Spleen (tissue), 11 donors: ENCODE measurements at regions not wholly inside any gene's neighbourhood (a gene's known extent, or its start where the extent isn't known, plus 50 kb on each side); places are given as distances from the start of the nearest gene placed in this dataset.

Source experiments
- DNase-seq: peaks from one replicate; pipeline ENCODE4 v3.0.0-alpha.2; 2020
- H3K27ac ChIP-seq, 8 donors: fragments of 200-600 bp; sonication (generic) in 7 of 8; 1 replicate in 4 of 8; 2 replicates in 4 of 8; pipeline versions ENCODE4 v1.5.0 to v1.8.0; 2016 to 2021; ENCODE audit warnings: inconsistent platforms in 4 of 8, mild to moderate bottlenecking in 4 of 8, moderate library complexity in 1 of 8
- H3K27me3 ChIP-seq, 7 donors: fragments of 200-600 bp; sonication (generic) in 6 of 7; replicated peaks in 1 of 7; 1 replicate in 4 of 7; 2 replicates in 3 of 7; pipeline versions ENCODE4 v1.5.0 to v1.8.0; 2016 to 2021; ENCODE audit warnings: inconsistent platforms in 3 of 7, mild to moderate bottlenecking in 1 of 7
- H3K36me3 ChIP-seq, 6 donors: fragments of 200-600 bp; sonication (generic) in 5 of 6; 1 replicate in 4 of 6; 2 replicates in 2 of 6; pipeline versions ENCODE4 v1.5.0 to v1.8.0; 2016 to 2021; ENCODE audit warnings: inconsistent platforms in 2 of 6
- H3K4me1 ChIP-seq, 6 donors: fragments of 200-600 bp; sonication (generic) in 5 of 6; 1 replicate in 3 of 6; 2 replicates in 3 of 6; pipeline versions ENCODE4 v1.5.0 to v1.8.0; 2016 to 2021; ENCODE audit warnings: inconsistent platforms in 3 of 6
- H3K4me3 ChIP-seq, 8 donors: fragments of 200-600 bp; sonication (generic) in 7 of 8; 1 replicate in 4 of 8; 2 replicates in 4 of 8; pipeline versions ENCODE4 v1.5.0 to v1.8.0; 2016 to 2021; ENCODE audit warnings: inconsistent platforms in 4 of 8, mild to moderate bottlenecking in 4 of 8, moderate library complexity in 2 of 8
- H3K9me3 ChIP-seq, 8 donors: fragments of 200-600 bp; sonication (generic) in 7 of 8; 1 replicate in 4 of 8; 2 replicates in 4 of 8; pipeline versions ENCODE4 v1.5.0 to v1.8.0; 2016 to 2021; ENCODE audit warnings: inconsistent platforms in 4 of 8
- POLR2A ChIP-seq, 3 donors: fragments of 450-650 bp; IDR thresholded peaks; one replicate each; pipeline ENCODE4 v1.5.1; 2017; ENCODE audit warnings: antibody characterized with exemption in 3 of 3, mild to moderate bottlenecking in 1 of 3
- POLR2AphosphoS5 ChIP-seq, 3 donors: sonication (generic); formaldehyde crosslinking; IDR thresholded peaks; one replicate each; pipeline ENCODE4 v1.5.1; 2017; ENCODE audit warnings: antibody characterized with exemption in 3 of 3
- WGBS, 5 donors: extraction: QIAGEN DNeasy Blood & Tissue Kit in 3 of 5; methylation state at CpG; one replicate each; pipeline versions ENCODE4 v1.1.5 to v1.1.7; 2013 to 2018; 5-methylcytosine and 5-hydroxymethylcytosine counted together
- intact Hi-C: fragments of 100-400 bp; cut with DNase I; formaldehyde crosslinking; loops from one replicate; pipeline ENCODE4 v1.15.0; 2023; ENCODE audit warnings: low total_unique reads
- TF ChIP-seq, protein P1 (sequence below), 11 experiments: fragments of 200-600 bp in 7 of 11; fragments of 450-650 bp in 4 of 11; sonication (generic) in 4 of 11; IDR thresholded peaks in 8 of 11; conservative IDR thresholded peaks in 3 of 11; 1 replicate in 7 of 11; 2 replicates in 4 of 11; pipeline versions ENCODE4 v1.4.0 to v1.8.0; 2016 to 2021; ENCODE audit warnings: antibody characterized with exemption in 11 of 11, inconsistent platforms in 4 of 11, mild to moderate bottlenecking in 1 of 11
- donor health status: healthy with polysubstance abuse.
- donor health status: DM: no; HTN: no; CAD: no; lungs with moderate emphysema.
- donor health status: DM: no; HTN: no; CAD: no.
- donor health status: Bipolar disorder and iron deficiency.
- donor health status: healthy.
- donor health status: DM: no; HTN: no; CAD: no.
- donor health status: DM: yes; HTN: yes; CAD: no.

- intact Hi-C loops: no loop called here
- Histone ChIP-seq H3K36me3 (no peaks in the 10 kb centered on the region), H3K4me1 (no peaks in the 10 kb centered on the region), H3K27ac (no peak overlapping the region), H3K27me3 (no peaks in the 10 kb centered on the region), H3K9me3 (no peaks in the 10 kb centered on the region), H3K4me3 (no peak overlapping the region)
- no peak for DNase-seq
- TF ChIP-seq POLR2AphosphoS5 (IDR thresholded peaks at IDR 0.05) (no peak), POLR2A (IDR thresholded peaks at IDR 0.05) (no peak)
- TF ChIP-seq, protein P1, sequence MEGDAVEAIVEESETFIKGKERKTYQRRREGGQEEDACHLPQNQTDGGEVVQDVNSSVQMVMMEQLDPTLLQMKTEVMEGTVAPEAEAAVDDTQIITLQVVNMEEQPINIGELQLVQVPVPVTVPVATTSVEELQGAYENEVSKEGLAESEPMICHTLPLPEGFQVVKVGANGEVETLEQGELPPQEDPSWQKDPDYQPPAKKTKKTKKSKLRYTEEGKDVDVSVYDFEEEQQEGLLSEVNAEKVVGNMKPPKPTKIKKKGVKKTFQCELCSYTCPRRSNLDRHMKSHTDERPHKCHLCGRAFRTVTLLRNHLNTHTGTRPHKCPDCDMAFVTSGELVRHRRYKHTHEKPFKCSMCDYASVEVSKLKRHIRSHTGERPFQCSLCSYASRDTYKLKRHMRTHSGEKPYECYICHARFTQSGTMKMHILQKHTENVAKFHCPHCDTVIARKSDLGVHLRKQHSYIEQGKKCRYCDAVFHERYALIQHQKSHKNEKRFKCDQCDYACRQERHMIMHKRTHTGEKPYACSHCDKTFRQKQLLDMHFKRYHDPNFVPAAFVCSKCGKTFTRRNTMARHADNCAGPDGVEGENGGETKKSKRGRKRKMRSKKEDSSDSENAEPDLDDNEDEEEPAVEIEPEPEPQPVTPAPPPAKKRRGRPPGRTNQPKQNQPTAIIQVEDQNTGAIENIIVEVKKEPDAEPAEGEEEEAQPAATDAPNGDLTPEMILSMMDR (IDR thresholded peaks at IDR 0.05 in 8 of 11, conservative IDR thresholded peaks at IDR 0.05 in 3 of 11): no peak
- 67 to 91% (median 80%) methylated on average over 3 of the region's 3 CpGs for WGBS, 5 donors
Observed at GRCh38 chr3:99586701-99587100, 51.7 kb upstream of the COL8A1 start.

DNA sequence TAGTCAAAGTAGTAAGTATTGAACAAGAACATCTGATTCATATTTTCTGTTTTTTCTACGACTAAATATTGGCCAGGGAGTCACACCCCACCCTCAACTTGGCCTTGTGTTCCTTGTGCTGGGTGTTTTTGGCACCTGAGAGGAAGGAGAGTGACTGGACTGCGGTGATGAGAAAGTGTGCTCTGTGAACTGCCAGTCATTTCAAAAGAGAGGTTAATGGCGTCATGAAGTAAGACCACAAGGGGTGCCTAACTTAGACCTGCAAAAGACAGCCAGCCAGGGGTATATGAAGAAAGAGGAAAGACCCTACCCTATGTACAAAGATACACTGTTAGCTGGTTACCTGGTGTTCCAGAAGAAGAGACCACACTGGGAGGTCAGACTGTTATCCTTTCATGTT, 58.4 kb upstream of the COL8A1 start:
- DNase-seq: no peak
- Histone ChIP-seq H3K4me3 (no peak overlapping the region), H3K4me1 (no peaks in the 10 kb centered on the region), H3K27me3 (no peaks in the 10 kb centered on the region), H3K9me3 (peaks cover 0 to 9% (median under 1%) of the 10 kb centered on the region in 8 donors), H3K36me3 (no peaks in the 10 kb centered on the region), H3K27ac (no peak overlapping the region)
- TF ChIP-seq, protein P1 (IDR thresholded peaks at IDR 0.05 in 8 of 11, conservative IDR thresholded peaks at IDR 0.05 in 3 of 11): no peak
- TF ChIP-seq POLR2A (IDR thresholded peaks at IDR 0.05) (no peak), POLR2AphosphoS5 (IDR thresholded peaks at IDR 0.05) (no peak)
- intact Hi-C loops: no loop called here
- WGBS, 5 donors: 71 to 88% (median 82%) methylated on average over 3 of the region's 3 CpGs

DNA sequence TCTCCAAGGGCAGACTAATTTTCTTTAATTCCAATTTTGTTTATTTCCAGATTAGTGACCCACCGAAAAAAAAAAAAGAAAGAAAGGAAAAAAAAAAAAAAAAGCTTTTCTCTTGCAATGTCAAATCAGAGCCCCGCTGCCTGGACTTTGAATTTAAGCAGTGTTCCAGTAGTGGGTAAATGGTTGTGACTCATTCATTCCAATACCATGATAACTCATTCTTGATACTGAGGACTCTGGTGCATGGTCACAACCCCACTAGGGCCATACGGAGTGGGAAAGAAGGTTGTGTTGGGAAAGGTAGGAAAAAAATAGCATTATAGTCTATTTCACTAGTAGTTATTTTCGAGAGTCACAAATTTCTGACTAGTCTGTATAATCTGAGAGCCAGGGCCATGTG, 59.1 kb upstream of the COL8A1 start:
- no peaks in the 10 kb centered on the region for H3K27me3 ChIP-seq
- intact Hi-C loops: no loop called here
- TF ChIP-seq POLR2A (IDR thresholded peaks at IDR 0.05): no peak
- H3K27ac ChIP-seq: no peak overlapping the region
- peaks cover 0 to 14% (median 1%) of the 10 kb centered on the region in 8 donors for H3K9me3 ChIP-seq
- H3K4me1 ChIP-seq: no peaks in the 10 kb centered on the region
- no peaks in the 10 kb centered on the region for H3K36me3 ChIP-seq
- no peak overlapping the region for H3K4me3 ChIP-seq
- WGBS, 5 donors: 84 to 90% (median 88%) methylated on average over 4 of the region's 4 CpGs
- no peak for DNase-seq

GRCh38 chr3:99578339-99578970, 59.9 kb upstream of the COL8A1 start:
- Histone ChIP-seq H3K36me3 (no peaks in the 10 kb centered on the region), H3K4me1 (no peaks in the 10 kb centered on the region), H3K9me3 (peaks cover 0 to 14% (median 1%) of the 10 kb centered on the region in 8 donors), H3K4me3 (no peak overlapping the region), H3K27me3 (no peaks in the 10 kb centered on the region), H3K27ac (no peak overlapping the region)
- intact Hi-C loops: no loop called here
- TF ChIP-seq POLR2A (IDR thresholded peaks at IDR 0.05) (no peak), POLR2AphosphoS5 (IDR thresholded peaks at IDR 0.05) (no peak)
- TF ChIP-seq, protein P1 (IDR thresholded peaks at IDR 0.05 in 8 of 11, conservative IDR thresholded peaks at IDR 0.05 in 3 of 11): no peak
- DNase-seq: no peak
- WGBS, 5 donors: 73 to 98% (median 92%) methylated on average over 1 of the region's 1 CpG
